ENCODE measurements at regions not wholly inside any gene's neighbourhood (a gene's known extent, or its start where the extent isn't known, plus 50 kb on each side); places are given as distances from the start of the nearest gene placed in this dataset.

GRCh38 chr20:40738976-40739375 lies 49.9 kb upstream of the MAFB start:
- DNase-seq, result no peak

GRCh38 chr20:40739841-40740240 lies 50.8 kb upstream of the MAFB start:
- DNase-seq, result no peak

- peak; percentile 71 for DNase-seq
These were observed 52.6 kb upstream of the MAFB start for GRCh38 chr20:40741507-40742106.

GRCh38 chr20:40743141-40743775 lies 54.2 kb upstream of the MAFB start:
- DNase-seq, result no peak

GRCh38 chr20:40744072-40744817 lies 55.2 kb upstream of the MAFB start:
- no peak for DNase-seq

GRCh38 chr20:40744818-40745175 lies 55.8 kb upstream of the MAFB start:
- no peak for DNase-seq

GRCh38 chr20:40746251-40746650 lies 57.2 kb upstream of the MAFB start:
- no peak for DNase-seq

- no peak for DNase-seq
These were observed 59.1 kb upstream of the MAFB start for GRCh38 chr20:40748182-40748581.

- no peak for DNase-seq
These were observed 61.0 kb upstream of the MAFB start for GRCh38 chr20:40749985-40750506.

- no peak for DNase-seq
These were observed 61.6 kb upstream of the MAFB start for GRCh38 chr20:40750541-40751035.

GRCh38 chr20:40753472-40753871 lies 64.4 kb upstream of the MAFB start:
- DNase-seq, result no peak

GRCh38 chr20:40754339-40754943 lies 65.4 kb upstream of the MAFB start:
- no peak for DNase-seq

- DNase-seq, result peak; percentile 53
These were observed 68.1 kb upstream of the MAFB start for GRCh38 chr20:40757087-40757486.

- DNase-seq, result no peak
These were observed 69.8 kb upstream of the MAFB start for GRCh38 chr20:40758790-40759189.

- DNase-seq, result no peak
These were observed 71.4 kb upstream of the MAFB start for GRCh38 chr20:40760399-40760798.

- no peak for DNase-seq
These were observed 74.7 kb upstream of the MAFB start for GRCh38 chr20:40763646-40764295.

GRCh38 chr20:40765814-40766480 lies 76.9 kb upstream of the MAFB start:
- DNase-seq, result no peak

GRCh38 chr20:40766790-40767614 lies 78.0 kb upstream of the MAFB start:
- no peak for DNase-seq

- no peak for DNase-seq
These were observed 78.5 kb upstream of the MAFB start for GRCh38 chr20:40767615-40767924.

- DNase-seq, result no peak
These were observed 79.1 kb upstream of the MAFB start for GRCh38 chr20:40768105-40768504.

- no peak for DNase-seq
These were observed 80.7 kb upstream of the MAFB start for GRCh38 chr20:40769677-40770285.
